ENCODE measurements at regions not wholly inside any gene's neighbourhood (a gene's known extent, or its start where the extent isn't known, plus 50 kb on each side); places are given as distances from the start of the nearest gene placed in this dataset.

DNA sequence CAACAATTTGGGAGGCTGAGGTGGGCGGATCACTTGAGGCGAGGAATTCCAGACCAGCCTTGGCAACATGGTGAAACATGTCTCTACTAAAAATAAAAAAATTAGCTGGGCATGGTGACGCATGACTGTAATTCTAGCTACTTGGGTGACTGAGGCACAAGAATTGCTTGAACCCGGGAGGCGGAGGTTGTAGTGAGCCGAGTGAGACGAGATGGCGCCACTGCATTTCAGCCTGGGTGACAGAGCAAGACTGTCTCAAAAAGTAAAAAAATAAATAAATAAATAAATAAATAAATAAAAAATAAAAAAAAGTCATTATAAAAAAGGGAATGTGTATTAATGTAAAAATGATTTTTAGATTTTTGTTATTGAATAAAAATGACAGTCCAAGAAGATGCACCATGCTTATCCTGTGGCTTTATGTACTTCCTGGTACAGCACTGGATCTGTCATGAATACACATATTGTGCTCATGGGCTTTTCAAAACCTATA lies 658.8 kb upstream of the LRRN3 start:
- TF ChIP-seq ZNF274 (IDR thresholded peaks at IDR 0.05; ENCODE audit: low read depth, low read length) (no peak), YY1 (IDR thresholded peaks at IDR 0.05; ENCODE audit: insufficient read depth, insufficient read length) (no peak), SUZ12 (IDR thresholded peaks at IDR 0.05; ENCODE audit: extremely low read depth, insufficient read depth, insufficient read length) (no peak)
